SK-N-SH (cell line): ENCODE measurements at regions not wholly inside any gene's neighbourhood (a gene's known extent, or its start where the extent isn't known, plus 50 kb on each side); places are given as distances from the start of the nearest gene placed in this dataset.

Source experiments
- CTCF ChIA-PET: fragments of 300-600, 350-600 bp; formaldehyde crosslinking; extraction: SDS; loops from one replicate; lab custom pipeline; 2021; lab: Yijun Ruan, JAX
- POLR2A ChIA-PET: fragments of 350-600 bp; sonication (Branson Sonifier 250); formaldehyde crosslinking; extraction: SDS; loops from one replicate; lab custom pipeline; 2020; ENCODE audit warnings: antibody characterized with exemption, inconsistent platforms; lab: Yijun Ruan, JAX
- DNase-seq: peaks from one replicate; pipeline ENCODE4 v3.0.0; 2012
- H2AFZ ChIP-seq: fragments of 200-600 bp; sonication (generic); 2 replicates; pipeline ENCODE4 v1.8.1; 2016; ENCODE audit warnings: antibody characterized with exemption, mild to moderate bottlenecking, low read depth
- H3F3A ChIP-seq: fragments of 200-600 bp; sonication (generic); replicated peaks from 2 replicates; pipeline ENCODE3; 2016; ENCODE audit warnings: antibody characterized with exemption, mild to moderate bottlenecking; ENCODE audit not compliant: insufficient read depth
- H3K27ac ChIP-seq, 2 experiments: fragments of 200-500 bp in 1 of 2; fragments of 200-600 bp in 1 of 2; sonication (Bioruptor generic) in 1 of 2; sonication (generic), shearing (Covaris generic) in 1 of 2; 2 replicates each; pipeline versions ENCODE4 v1.5.1 to v1.6.1; 2014 to 2016; ENCODE audit warnings: low read depth in 2 of 2, inconsistent platforms in 1 of 2, low read length in 1 of 2, mild to moderate bottlenecking in 1 of 2, mixed read lengths in 1 of 2
- H3K27me3 ChIP-seq: fragments of 200-600 bp; sonication (generic), shearing (Covaris generic); 2 replicates; pipeline ENCODE4 v1.6.1; 2016; ENCODE audit warnings: mixed run types; ENCODE audit not compliant: insufficient read depth
- H3K36me3 ChIP-seq, 2 experiments: fragments of 200-500 bp in 1 of 2; fragments of 200-600 bp in 1 of 2; sonication (Bioruptor generic) in 1 of 2; sonication (generic) in 1 of 2; replicated peaks in 1 of 2; 2 replicates each; pipeline versions ENCODE3 to v1.5.1; 2014 to 2016; ENCODE audit warnings: low read length in 1 of 2, mild to moderate bottlenecking in 1 of 2; ENCODE audit not compliant: insufficient read depth in 2 of 2, control insufficient read depth in 1 of 2
- H3K4me1 ChIP-seq, 2 experiments: fragments of 200-500 bp in 1 of 2; fragments of 200-600 bp in 1 of 2; sonication (Bioruptor generic) in 1 of 2; sonication (generic), shearing (Covaris generic) in 1 of 2; 2 replicates each; pipeline versions ENCODE4 v1.5.1 to v1.6.1; 2014 to 2016; ENCODE audit warnings: low read depth in 1 of 2, low read length in 1 of 2, mixed run types in 1 of 2; ENCODE audit not compliant: insufficient read depth in 2 of 2, control insufficient read depth in 1 of 2
- H3K4me2 ChIP-seq: fragments of 200-600 bp; sonication (generic), shearing (Covaris generic); 2 replicates; pipeline ENCODE4 v1.6.1; 2017; ENCODE audit warnings: mixed run types
- H3K4me3 ChIP-seq, 2 experiments: fragments of 200-500 bp in 1 of 2; fragments of 200-600 bp in 1 of 2; sonication (Bioruptor generic) in 1 of 2; sonication (generic), shearing (Covaris generic) in 1 of 2; 2 replicates each; pipeline versions ENCODE4 v1.5.1 to v1.8.1; 2014 to 2016; ENCODE audit warnings: low read depth in 2 of 2, inconsistent platforms in 1 of 2, low read length in 1 of 2, mild to moderate bottlenecking in 1 of 2, mixed read lengths in 1 of 2, moderate library complexity in 1 of 2
- H3K79me2 ChIP-seq: fragments of 200-600 bp; sonication (generic); 2 replicates; pipeline ENCODE4 v1.8.1; 2017; ENCODE audit warnings: mild to moderate bottlenecking; ENCODE audit not compliant: insufficient read depth
- H3K9ac ChIP-seq: fragments of 200-600 bp; sonication (generic); 2 replicates; pipeline ENCODE4 v1.6.1; 2017; ENCODE audit warnings: mixed run types
- H3K9me2 ChIP-seq: fragments of 200-600 bp; sonication (generic); 2 replicates; pipeline ENCODE4 v1.6.1; 2017; ENCODE audit warnings: mixed run types
- H3K9me3 ChIP-seq: fragments of 200-600 bp; sonication (generic); 2 replicates; pipeline ENCODE4 v1.6.1; 2017; ENCODE audit warnings: mixed run types, mild to moderate bottlenecking, moderate library complexity
- H4K20me1 ChIP-seq: fragments of 200-600 bp; sonication (generic); 2 replicates; pipeline ENCODE4 v1.6.1; 2017; ENCODE audit warnings: mild to moderate bottlenecking, mixed run types; ENCODE audit not compliant: insufficient read depth
- ELF1 ChIP-seq: IDR thresholded peaks from 2 replicates; pipeline ENCODE4 v1.4.0; 2012
- EZH2phosphoT487 ChIP-seq: fragments of 200-600 bp; sonication (generic); IDR thresholded peaks from 2 replicates; pipeline ENCODE4 v1.6.1; 2017; ENCODE audit warnings: low read depth, mixed run types, mild to moderate bottlenecking, antibody characterized with exemption, moderate library complexity, borderline replicate concordance
- FOSL2 ChIP-seq: IDR thresholded peaks from 2 replicates; pipeline ENCODE4 v1.4.0; 2012; ENCODE audit warnings: low read depth, mild to moderate bottlenecking, moderate library complexity, borderline replicate concordance
- FOXJ3 ChIP-seq: sonication (generic); formaldehyde crosslinking; IDR thresholded peaks from 2 replicates; pipeline ENCODE4 v1.5.1; 2020; ENCODE audit warnings: mild to moderate bottlenecking, missing genetic modification reagents
- FOXM1 ChIP-seq: IDR thresholded peaks from 2 replicates; pipeline ENCODE4 v1.4.0; 2012; ENCODE audit warnings: low read depth, mild to moderate bottlenecking
- IRF3 ChIP-seq: fragments of 150-350 bp; IDR thresholded peaks from 2 replicates; pipeline ENCODE4 v1.6.1; 2016; ENCODE audit warnings: mild to moderate bottlenecking, low read depth, low read length
- JUND ChIP-seq: IDR thresholded peaks from 2 replicates; pipeline ENCODE4 v1.4.0; 2012
- MEF2A ChIP-seq: IDR thresholded peaks from 2 replicates; pipeline ENCODE4 v1.4.0; 2012; ENCODE audit warnings: low read depth, borderline replicate concordance
- MXI1 ChIP-seq: IDR thresholded peaks from 2 replicates; pipeline ENCODE4 v1.6.1; 2012; ENCODE audit warnings: mild to moderate bottlenecking, low read depth, low read length, improper control_type of control experiment
- NFIC ChIP-seq: IDR thresholded peaks from 2 replicates; pipeline ENCODE4 v1.4.0; 2012; ENCODE audit warnings: borderline replicate concordance
- POLR2AphosphoS5 ChIP-seq: IDR thresholded peaks from 2 replicates; pipeline ENCODE4 v1.6.1; 2012; ENCODE audit warnings: low read depth, low read length
- RCOR1 ChIP-seq: fragments of 150-350 bp; IDR thresholded peaks from 2 replicates; pipeline ENCODE4 v1.6.1; 2017; ENCODE audit warnings: antibody characterized with exemption, low read length
- RXRA ChIP-seq: IDR thresholded peaks from 2 replicates; pipeline ENCODE4 v1.4.0; 2012; ENCODE audit warnings: low read depth, mild to moderate bottlenecking, borderline replicate concordance
- TCF12 ChIP-seq: IDR thresholded peaks from 2 replicates; pipeline ENCODE4 v1.4.0; 2012
- TEAD4 ChIP-seq: IDR thresholded peaks from 2 replicates; pipeline ENCODE4 v1.4.0; 2012; ENCODE audit warnings: mild to moderate bottlenecking, borderline replicate concordance; ENCODE audit not compliant: insufficient read depth
- USF2 ChIP-seq: fragments of 150-350 bp; IDR thresholded peaks from 2 replicates; pipeline ENCODE4 v1.6.1; 2017; ENCODE audit warnings: antibody characterized with exemption, low read length, low read depth, borderline replicate concordance
- ZBTB33 ChIP-seq: IDR thresholded peaks from 2 replicates; pipeline ENCODE4 v1.4.0; 2012; ENCODE audit warnings: low read depth, borderline replicate concordance
- WGBS: methylation state at CpG from one replicate; pipeline ENCODE4 v1.1.6; 2017; ENCODE audit warnings: low lambda C conversion rate; 5-methylcytosine and 5-hydroxymethylcytosine counted together
- TF ChIP-seq, protein P1 (sequence below): IDR thresholded peaks from 2 replicates; pipeline ENCODE4 v1.6.1; 2012; ENCODE audit warnings: mild to moderate bottlenecking, low read depth, low read length, moderate library complexity
- TF ChIP-seq, protein P2 (sequence below): IDR thresholded peaks from 2 replicates; pipeline ENCODE4; 2012

DNA sequence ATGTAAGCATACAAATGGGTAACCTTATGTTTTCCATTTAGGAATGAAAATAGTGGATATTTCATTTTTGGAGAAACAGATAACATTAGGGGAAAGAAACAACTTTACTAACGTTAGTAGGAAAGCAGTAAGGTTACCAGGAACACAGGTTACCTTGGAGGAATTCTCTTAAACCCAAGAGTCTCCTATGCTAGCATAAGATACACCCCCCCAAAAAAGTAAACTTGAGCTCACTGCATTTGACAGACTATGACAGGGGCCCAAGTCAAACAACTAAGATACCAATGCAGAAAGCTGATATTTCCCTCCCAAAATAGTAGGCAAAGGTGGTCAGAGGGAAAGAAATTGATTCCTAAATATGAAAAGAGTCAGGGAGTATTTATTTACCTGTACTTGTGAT, 656.9 kb downstream of the DSC3 start:
- Histone ChIP-seq H3K36me3 (no peaks in the 10 kb centered on the region), H3F3A (no peaks in the 10 kb centered on the region), H3K27me3 (no peaks in the 10 kb centered on the region), H3K4me3 (no peak overlapping the region), H3K27ac (no peak overlapping the region), H3K79me2 (no peaks in the 10 kb centered on the region), H3K4me2 (no peak overlapping the region), H2AFZ (no peak overlapping the region), H3K9me3 (no peaks in the 10 kb centered on the region), H3K9me2 (no peaks in the 10 kb centered on the region), H3K4me1 (no peaks in the 10 kb centered on the region), H3K9ac (no peak overlapping the region), H4K20me1 (no peaks in the 10 kb centered on the region)
- TF ChIP-seq ELF1 (no peak), POLR2AphosphoS5 (no peak), RCOR1 (no peak), RXRA (no peak), TEAD4 (no peak)
- WGBS, result 3% methylated on average over 1 of the region's 1 CpG
- POLR2A ChIA-PET, result no interaction called here
- no peak for DNase-seq
- CTCF ChIA-PET, result no interaction called here

- Histone ChIP-seq H2AFZ (no peak overlapping the region), H3K4me2 (no peak overlapping the region), H3K36me3 (no peaks in the 10 kb centered on the region), H3K27ac (no peak overlapping the region), H3K79me2 (no peaks in the 10 kb centered on the region), H3K9me2 (no peaks in the 10 kb centered on the region), H3K9ac (no peak overlapping the region), H3K27me3 (no peaks in the 10 kb centered on the region), H3K4me1 (no peaks in the 10 kb centered on the region), H3K9me3 (no peaks in the 10 kb centered on the region), H4K20me1 (no peaks in the 10 kb centered on the region), H3K4me3 (no peak overlapping the region), H3F3A (no peaks in the 10 kb centered on the region)
- CTCF ChIA-PET, result no interaction called here
- WGBS, result 32% methylated on average over 2 of the region's 2 CpGs
- POLR2A ChIA-PET, result no interaction called here
- DNase-seq, result no peak
- TF ChIP-seq MEF2A (no peak), ZBTB33 (no peak), IRF3 (no peak), TEAD4 (no peak), USF2 (no peak), FOXM1 (no peak), EZH2phosphoT487 (no peak), FOSL2 (no peak), FOXJ3 (CRISPR knock-in tag) (no peak), MXI1 (no peak), NFIC (no peak), TCF12 (no peak), JUND (no peak)
- TF ChIP-seq, protein P1, sequence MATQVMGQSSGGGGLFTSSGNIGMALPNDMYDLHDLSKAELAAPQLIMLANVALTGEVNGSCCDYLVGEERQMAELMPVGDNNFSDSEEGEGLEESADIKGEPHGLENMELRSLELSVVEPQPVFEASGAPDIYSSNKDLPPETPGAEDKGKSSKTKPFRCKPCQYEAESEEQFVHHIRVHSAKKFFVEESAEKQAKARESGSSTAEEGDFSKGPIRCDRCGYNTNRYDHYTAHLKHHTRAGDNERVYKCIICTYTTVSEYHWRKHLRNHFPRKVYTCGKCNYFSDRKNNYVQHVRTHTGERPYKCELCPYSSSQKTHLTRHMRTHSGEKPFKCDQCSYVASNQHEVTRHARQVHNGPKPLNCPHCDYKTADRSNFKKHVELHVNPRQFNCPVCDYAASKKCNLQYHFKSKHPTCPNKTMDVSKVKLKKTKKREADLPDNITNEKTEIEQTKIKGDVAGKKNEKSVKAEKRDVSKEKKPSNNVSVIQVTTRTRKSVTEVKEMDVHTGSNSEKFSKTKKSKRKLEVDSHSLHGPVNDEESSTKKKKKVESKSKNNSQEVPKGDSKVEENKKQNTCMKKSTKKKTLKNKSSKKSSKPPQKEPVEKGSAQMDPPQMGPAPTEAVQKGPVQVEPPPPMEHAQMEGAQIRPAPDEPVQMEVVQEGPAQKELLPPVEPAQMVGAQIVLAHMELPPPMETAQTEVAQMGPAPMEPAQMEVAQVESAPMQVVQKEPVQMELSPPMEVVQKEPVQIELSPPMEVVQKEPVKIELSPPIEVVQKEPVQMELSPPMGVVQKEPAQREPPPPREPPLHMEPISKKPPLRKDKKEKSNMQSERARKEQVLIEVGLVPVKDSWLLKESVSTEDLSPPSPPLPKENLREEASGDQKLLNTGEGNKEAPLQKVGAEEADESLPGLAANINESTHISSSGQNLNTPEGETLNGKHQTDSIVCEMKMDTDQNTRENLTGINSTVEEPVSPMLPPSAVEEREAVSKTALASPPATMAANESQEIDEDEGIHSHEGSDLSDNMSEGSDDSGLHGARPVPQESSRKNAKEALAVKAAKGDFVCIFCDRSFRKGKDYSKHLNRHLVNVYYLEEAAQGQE, result no peak
- TF ChIP-seq, protein P2, sequence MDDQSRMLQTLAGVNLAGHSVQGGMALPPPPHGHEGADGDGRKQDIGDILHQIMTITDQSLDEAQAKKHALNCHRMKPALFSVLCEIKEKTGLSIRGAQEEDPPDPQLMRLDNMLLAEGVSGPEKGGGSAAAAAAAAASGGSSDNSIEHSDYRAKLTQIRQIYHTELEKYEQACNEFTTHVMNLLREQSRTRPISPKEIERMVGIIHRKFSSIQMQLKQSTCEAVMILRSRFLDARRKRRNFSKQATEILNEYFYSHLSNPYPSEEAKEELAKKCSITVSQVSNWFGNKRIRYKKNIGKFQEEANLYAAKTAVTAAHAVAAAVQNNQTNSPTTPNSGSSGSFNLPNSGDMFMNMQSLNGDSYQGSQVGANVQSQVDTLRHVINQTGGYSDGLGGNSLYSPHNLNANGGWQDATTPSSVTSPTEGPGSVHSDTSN, result no peak
Observed at GRCh38 chr18:30381826-30382225, 660.7 kb downstream of the DSC3 start.
